ENCODE measurements at regions not wholly inside any gene's neighbourhood (a gene's known extent, or its start where the extent isn't known, plus 50 kb on each side); places are given as distances from the start of the nearest gene placed in this dataset.

DNA sequence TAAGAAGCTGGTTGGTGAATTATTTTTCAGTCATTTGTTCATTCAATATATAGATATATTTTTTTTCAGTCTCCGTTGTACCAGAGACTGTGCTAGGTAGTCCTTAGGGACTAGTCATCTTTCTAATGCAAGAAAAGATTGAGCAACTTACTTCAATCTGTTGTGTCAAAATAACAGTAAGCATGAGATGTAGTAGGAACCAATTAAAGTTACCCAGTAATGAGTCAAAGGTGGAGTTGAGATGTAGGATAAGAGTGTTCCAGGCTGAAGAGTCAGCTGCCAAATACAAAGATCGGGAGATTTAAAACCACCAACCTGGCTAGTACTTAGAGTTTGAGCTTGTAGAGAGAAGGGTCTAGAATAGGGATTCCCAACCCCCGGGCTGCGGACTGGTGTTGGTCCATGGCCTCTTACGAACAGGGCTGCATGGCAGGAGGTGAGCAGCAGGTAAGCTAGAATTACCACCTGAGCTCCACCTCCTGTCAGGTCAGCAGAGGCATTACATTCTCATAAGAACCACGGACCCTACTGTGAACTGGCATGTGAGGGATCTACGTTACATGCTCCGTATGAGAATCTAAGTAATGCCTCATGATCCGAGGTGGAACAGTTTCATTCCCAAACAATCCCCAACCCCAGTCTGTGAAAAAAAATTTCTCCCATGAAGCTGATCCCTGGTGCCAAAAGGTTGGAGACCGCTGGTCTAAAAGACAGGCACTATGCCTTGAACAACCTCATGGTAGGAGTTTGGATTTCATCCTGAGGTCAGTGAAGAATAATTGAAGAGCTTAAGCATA lies 1241.5 kb upstream of the WWC1 start:
- TF ChIP-seq, protein P1, sequence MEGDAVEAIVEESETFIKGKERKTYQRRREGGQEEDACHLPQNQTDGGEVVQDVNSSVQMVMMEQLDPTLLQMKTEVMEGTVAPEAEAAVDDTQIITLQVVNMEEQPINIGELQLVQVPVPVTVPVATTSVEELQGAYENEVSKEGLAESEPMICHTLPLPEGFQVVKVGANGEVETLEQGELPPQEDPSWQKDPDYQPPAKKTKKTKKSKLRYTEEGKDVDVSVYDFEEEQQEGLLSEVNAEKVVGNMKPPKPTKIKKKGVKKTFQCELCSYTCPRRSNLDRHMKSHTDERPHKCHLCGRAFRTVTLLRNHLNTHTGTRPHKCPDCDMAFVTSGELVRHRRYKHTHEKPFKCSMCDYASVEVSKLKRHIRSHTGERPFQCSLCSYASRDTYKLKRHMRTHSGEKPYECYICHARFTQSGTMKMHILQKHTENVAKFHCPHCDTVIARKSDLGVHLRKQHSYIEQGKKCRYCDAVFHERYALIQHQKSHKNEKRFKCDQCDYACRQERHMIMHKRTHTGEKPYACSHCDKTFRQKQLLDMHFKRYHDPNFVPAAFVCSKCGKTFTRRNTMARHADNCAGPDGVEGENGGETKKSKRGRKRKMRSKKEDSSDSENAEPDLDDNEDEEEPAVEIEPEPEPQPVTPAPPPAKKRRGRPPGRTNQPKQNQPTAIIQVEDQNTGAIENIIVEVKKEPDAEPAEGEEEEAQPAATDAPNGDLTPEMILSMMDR (IDR thresholded peaks at IDR 0.05 in 8 of 11, conservative IDR thresholded peaks at IDR 0.05 in 3 of 11), result no peak
- TF ChIP-seq POLR2A (IDR thresholded peaks at IDR 0.05), result no peak
